ENCODE measurements at regions not wholly inside any gene's neighbourhood (a gene's known extent, or its start where the extent isn't known, plus 50 kb on each side); places are given as distances from the start of the nearest gene placed in this dataset.
"Not testable (repeated sequence)": the region's sequence is repeated elsewhere in the genome, so short reads cannot be mapped to it uniquely, and the experiment has no call there.

- DNase-seq (ENCODE audit: low read depth in 2 of 3, low spot score in 2 of 3), result no peak
These were observed 757.1 kb downstream of the KCNT2 start for GRCh38 chr1:195851016-195851601.

DNA sequence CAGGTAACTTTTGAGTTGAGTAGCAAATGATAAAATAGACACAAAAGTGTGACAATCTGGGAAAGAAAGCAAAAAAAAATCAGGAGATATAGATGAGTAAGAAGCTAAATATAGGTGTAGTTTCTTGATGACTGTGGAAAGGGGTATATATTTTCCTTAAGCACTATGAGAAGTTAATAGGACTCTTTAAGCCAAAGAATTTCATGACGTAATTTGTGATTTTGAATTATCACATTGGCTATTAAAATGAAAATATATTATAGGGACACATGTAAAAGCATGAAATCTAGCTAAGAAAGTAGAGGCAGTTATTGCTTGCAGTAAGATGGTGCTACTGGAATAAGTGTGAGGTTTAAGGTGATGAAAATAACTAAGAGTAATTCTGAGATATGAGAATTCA is 759.1 kb downstream of the KCNT2 start:
- DNase-seq (ENCODE audit: low read depth in 2 of 3, low spot score in 2 of 3), result no peak

DNA sequence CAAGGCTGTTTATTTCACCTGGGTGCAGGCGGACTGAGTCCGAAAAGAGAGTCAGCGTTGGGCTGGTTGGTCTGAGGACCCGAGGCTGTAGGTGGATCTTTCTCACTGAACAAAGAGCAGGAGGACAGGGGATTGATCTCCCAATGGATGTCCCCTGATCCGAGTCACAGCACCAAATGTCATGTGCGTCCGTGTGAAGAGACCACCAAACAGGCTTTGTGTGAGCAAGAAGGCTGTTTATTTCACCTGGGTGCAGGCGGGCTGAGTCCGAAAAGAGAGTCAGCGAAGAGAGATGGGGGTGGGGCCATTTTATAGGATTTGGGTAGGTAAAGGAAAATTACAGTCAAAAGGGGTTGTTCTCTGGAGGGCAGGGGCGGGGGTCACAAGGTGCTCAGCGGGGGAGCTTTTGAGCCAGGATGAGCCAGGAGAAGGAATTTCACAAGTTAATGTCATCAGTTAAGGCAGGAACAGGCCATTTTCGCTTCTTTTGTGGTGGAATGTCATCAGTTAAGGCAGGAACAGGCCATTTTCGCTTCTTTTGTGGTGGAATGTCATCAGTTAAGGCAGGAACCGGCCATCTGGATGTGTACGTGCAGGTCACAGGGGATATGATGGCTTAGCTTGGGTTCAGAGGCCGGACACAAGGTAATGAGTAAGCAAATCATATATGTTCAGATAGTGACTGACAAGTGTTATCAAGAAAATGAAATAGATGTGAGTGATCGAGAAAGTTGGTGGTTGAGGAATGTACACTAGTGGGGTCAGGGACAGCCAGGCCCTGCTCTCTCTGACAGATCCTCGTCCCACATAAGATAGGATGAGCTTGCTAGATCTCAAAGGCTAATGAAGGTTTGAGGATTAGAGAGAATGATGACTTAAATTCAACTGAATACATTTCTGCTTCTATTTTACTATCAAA is 760.0 kb downstream of the KCNT2 start:
- not testable (repeated sequence) for DNase-seq (ENCODE audit: low read depth in 2 of 3, low spot score in 2 of 3)

DNA sequence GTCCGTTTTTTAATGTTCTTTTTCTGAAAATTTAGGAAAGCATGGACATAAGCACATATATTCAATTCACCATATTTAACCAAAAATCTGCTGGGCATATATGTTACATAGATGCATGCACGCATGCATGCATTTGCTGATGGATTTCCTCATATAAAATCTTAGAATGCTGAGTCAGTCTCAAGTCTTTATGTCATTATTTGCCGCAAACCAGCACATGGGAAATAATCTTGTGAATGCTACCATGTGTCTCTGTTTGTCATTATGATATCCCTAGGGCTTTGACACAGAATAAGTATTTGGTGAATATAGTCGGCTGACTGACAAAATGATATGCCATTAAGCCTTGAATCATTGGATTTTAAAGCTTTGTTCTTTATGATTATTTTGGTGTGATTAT is 776.5 kb downstream of the KCNT2 start:
- no peak for DNase-seq (ENCODE audit: low read depth in 2 of 3, low spot score in 2 of 3)

GRCh38 chr1:195828325-195828724 is 779.9 kb downstream of the KCNT2 start:
- no peak for DNase-seq (ENCODE audit: low read depth in 2 of 3, low spot score in 2 of 3)

- no peak for DNase-seq (ENCODE audit: low read depth in 2 of 3, low spot score in 2 of 3)
These were observed 787.3 kb downstream of the KCNT2 start for GRCh38 chr1:195820925-195821324.

DNA sequence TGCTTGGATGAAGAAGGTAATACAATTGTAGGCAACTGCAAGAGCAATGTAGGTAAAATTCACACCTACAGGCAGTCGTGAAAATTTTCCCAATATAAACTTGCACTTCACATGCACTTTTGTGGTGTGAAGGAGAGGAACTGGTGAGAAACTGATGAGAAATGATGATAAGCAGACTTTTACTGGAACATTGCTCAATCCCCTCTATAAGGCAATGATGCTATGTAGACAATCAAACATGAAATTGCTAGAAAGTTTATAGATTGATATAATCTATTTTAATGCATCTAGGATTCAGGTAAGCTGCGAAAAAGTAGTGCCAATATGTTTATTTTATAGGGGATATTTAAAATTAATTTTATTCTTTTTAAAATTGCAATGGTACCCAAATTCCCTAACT is 802.2 kb downstream of the KCNT2 start:
- DNase-seq (ENCODE audit: low read depth in 2 of 3, low spot score in 2 of 3), result no peak

DNA sequence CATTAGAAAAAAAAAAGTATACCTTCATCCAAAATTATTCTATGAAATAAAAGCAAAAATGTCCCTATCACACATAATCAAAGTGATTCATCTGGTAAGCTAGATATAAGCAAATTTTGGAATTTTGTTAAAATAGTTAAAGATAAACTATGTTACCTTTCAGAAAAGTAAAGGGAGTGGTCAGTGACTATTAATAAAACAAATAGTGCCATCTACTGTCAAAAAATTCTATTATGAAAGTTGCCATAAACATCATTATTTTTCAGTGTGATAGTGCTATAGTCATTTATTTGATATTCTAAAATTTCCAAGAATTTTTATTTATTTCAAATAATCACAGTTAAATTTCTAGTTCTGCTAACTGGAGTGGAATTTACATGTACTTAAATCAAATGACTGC is 803.7 kb downstream of the KCNT2 start:
- DNase-seq (ENCODE audit: low read depth in 2 of 3, low spot score in 2 of 3), result no peak

GRCh38 chr1:195799016-195799415 is 809.2 kb downstream of the KCNT2 start:
- DNase-seq (ENCODE audit: low read depth in 2 of 3, low spot score in 2 of 3), result no peak

DNA sequence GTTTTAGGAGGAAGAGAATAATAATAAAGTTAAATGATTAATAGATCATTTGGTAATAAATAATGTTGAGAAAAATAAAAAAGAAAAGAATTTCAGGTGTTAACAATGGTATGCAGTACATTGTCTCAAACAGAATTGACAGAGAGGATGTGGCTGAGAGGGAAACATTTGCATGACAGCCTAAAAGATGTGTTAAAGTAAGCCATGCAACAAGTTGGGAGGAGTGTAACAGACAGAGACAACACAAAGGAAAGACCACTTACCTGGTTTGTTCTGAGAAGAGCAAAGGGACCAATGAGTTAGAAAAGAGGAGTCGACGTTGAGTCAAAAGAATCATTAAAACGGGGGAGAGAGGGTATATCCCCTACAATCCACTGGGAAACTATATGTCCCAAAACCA is 814.0 kb downstream of the KCNT2 start:
- DNase-seq (ENCODE audit: low read depth in 2 of 3, low spot score in 2 of 3), result no peak

GRCh38 chr1:195791796-195792195 is 816.4 kb downstream of the KCNT2 start:
- DNase-seq (ENCODE audit: low read depth in 2 of 3, low spot score in 2 of 3), result no peak

DNA sequence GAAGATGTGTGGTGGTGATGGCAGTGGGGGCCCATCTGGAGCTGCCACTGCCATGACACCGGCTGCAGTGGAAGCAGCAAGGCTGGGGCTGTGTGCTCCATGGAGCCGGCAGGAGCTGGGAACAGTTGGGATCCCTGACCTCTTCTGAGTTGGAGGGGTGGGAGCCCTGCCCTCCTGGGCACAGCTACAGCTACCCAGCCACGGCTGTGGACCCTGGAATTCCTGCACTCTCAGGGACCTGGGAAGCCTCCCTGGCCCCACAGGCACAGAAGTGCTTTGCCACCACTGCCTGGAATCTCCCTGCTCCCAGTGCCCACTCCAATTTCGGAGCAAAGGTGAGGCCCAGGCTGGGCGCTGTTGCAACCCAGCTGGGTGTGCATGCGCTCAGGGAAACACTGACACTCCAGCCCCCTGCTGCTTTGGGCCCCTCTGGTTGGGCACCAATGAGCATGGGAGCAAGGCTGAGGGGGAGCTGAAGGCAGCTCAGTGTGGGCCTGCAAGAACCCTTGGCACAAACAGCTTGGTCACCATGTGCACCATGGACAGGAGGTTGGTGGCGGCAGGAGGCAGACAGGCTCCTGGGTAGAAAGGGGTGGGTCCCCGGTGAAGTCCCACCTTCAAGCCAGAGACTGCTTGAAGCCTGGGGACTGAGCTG is 817.6 kb downstream of the KCNT2 start:
- no peak for DNase-seq (ENCODE audit: low read depth in 2 of 3, low spot score in 2 of 3)

- DNase-seq (ENCODE audit: low read depth in 2 of 3, low spot score in 2 of 3), result no peak
These were observed 818.9 kb downstream of the KCNT2 start for GRCh38 chr1:195789321-195789720.

DNA sequence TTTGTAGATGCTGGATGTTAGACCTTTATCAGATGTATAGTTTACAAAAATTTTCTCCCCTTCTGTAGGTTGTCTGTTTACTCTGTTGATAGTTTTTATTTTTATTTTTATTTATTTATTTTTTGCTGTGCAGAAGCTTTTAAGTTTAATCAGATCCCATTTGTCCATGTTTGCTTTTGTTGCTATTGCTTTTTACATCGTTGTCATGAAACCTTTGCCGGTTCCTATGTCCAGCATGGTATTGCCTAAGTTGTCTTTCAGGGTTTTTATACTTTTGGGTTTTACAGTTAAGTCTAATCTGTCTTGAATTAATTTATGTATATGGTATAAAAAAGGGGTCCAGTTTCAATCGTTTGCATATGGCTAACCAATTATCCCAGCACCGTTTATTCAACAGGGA is 819.5 kb downstream of the KCNT2 start:
- no peak for DNase-seq (ENCODE audit: low read depth in 2 of 3, low spot score in 2 of 3)

DNA sequence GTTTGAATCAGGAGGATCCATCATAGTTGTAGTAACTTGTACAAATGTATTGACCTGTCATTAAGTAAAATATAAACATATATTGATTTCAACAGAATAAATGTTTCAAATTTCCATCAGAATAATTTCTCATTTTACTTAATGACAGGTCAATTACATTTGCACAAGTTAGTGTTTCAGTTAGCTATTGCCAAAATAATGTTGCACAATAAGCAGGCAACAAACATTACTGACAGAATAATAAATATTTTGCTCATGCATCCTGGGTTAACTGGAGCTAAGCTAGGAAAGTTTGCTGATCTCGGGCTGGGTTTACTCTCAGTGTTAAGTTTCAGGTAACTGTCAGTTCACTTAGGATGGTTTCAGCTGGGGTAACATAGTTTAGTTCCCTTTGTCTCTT is 822.4 kb downstream of the KCNT2 start:
- DNase-seq (ENCODE audit: low read depth in 2 of 3, low spot score in 2 of 3), result no peak

DNA sequence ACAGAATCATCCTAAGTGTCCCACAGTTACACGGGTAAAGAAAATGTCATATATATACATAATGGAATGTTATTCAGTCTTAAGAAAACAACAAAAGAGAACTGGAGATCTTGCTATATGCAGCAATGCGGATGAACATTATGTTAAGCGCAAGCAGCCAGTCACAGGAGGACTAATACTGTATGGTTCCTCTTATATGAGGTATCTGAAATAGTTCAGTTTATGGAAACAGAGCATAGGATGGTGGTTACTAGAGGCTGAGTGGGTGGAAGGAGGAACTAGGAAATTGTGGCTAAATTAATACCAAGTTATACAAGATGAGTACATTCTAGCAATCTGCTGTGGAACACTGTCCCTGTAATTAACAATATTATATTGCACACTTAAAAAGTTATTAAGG is 834.3 kb downstream of the KCNT2 start:
- DNase-seq (ENCODE audit: low read depth in 2 of 3, low spot score in 2 of 3), result no peak

DNA sequence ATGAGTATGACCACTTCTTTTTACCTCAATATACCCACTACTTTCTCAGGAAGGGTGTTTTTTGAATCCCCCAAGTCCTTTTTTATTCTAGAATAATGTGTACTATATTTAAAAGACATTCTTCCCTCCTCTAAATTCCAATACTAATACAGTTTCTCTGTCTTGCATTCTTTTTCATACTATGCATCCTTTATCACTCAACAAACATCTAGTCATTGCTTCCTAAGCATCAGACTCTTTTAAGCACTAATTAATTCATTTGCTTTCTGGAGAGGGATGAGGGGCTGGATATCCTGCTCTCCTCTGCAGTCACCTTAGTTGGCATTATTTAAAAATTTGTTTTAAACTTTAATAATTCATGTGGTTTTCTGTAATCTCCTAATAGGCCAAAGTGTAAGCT is 838.8 kb downstream of the KCNT2 start:
- DNase-seq (ENCODE audit: low read depth in 2 of 3, low spot score in 2 of 3), result no peak

- no peak for DNase-seq (ENCODE audit: low read depth in 2 of 3, low spot score in 2 of 3)
These were observed 839.3 kb downstream of the KCNT2 start for GRCh38 chr1:195768936-195769335.

DNA sequence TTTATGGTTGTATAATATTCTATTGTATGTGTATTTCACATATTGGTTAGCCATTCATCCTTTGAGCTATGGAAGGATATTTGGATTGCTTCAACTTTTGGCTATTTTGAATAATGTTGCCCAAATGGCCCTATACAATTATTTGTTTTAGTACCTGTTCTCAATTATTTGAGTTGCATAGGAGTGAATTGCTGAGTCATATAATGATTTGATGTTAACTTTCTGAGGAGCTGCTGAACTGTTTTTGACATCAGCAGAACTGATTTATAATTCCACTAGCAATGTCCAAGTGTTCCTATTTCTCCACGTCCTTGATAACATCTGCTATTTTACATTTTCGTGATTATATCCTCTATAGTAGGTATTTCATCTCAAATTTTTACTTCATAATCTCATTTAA is 839.9 kb downstream of the KCNT2 start:
- no peak for DNase-seq (ENCODE audit: low read depth in 2 of 3, low spot score in 2 of 3)

- DNase-seq (ENCODE audit: low read depth in 2 of 3, low spot score in 2 of 3), result no peak
These were observed 841.5 kb downstream of the KCNT2 start for GRCh38 chr1:195766709-195767108.

DNA sequence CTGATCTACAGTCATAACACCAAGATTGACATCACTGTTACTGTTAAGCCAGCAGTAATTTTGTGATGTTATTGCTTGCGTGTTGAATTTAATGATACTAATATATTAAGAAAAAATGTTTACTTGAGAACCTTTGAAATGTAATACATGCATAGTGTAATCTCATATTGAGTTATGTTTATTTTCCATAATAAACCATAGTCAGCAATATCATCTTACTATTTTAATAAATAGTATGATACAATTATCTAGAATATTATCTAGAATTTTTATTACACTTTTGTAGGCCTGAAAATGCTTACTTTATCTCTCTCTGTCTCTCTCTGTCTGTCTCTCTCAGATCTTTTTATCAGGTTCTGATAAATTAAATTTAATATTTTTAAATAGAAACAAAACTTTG is 843.1 kb downstream of the KCNT2 start:
- no peak for DNase-seq (ENCODE audit: low read depth in 2 of 3, low spot score in 2 of 3)

- DNase-seq (ENCODE audit: low read depth in 2 of 3, low spot score in 2 of 3), result no peak
These were observed 844.3 kb downstream of the KCNT2 start for GRCh38 chr1:195763907-195764374.

All from activated CD8-positive, alpha-beta memory T cell treated with anti-CD3 and anti-CD28 coated beads for 48 hours (primary cell).